Suprapubic skin (tissue), 4 donors: ENCODE measurements at regions not wholly inside any gene's neighbourhood (a gene's known extent, or its start where the extent isn't known, plus 50 kb on each side); places are given as distances from the start of the nearest gene placed in this dataset.

Source experiments
- DNase-seq, 2 donors: peaks; one replicate each; pipeline ENCODE4 v3.0.0-alpha.2; 2019; ENCODE audit warnings: low spot score in 2 of 2
- H3K27ac ChIP-seq: fragments of 200-600 bp; sonication (generic); one replicate; pipeline ENCODE4 v1.5.1; 2019
- H3K27me3 ChIP-seq: fragments of 200-600 bp; sonication (generic); one replicate; pipeline ENCODE4 v1.5.1; 2019
- H3K36me3 ChIP-seq: fragments of 200-600 bp; sonication (generic); one replicate; pipeline ENCODE4 v1.5.1; 2019
- H3K4me1 ChIP-seq: fragments of 200-600 bp; sonication (generic); one replicate; pipeline ENCODE4 v1.5.1; 2019
- H3K4me3 ChIP-seq: fragments of 200-600 bp; sonication (generic); one replicate; pipeline ENCODE4 v1.5.1; 2019; ENCODE audit warnings: mild to moderate bottlenecking
- H3K9me3 ChIP-seq: fragments of 200-600 bp; sonication (generic); one replicate; pipeline ENCODE4 v1.5.1; 2019
- CTCF ChIP-seq, 2 donors: fragments of 200-600 bp in 1 of 2; fragments of 450-650 bp in 1 of 2; sonication (generic) in 1 of 2; IDR thresholded peaks; one replicate each; pipeline ENCODE4 v1.5.1; 2016 to 2019; ENCODE audit warnings: antibody characterized with exemption in 2 of 2, mild to moderate bottlenecking in 1 of 2, moderate library complexity in 1 of 2
- EP300 ChIP-seq: sonication (generic); formaldehyde crosslinking; IDR thresholded peaks from one replicate; pipeline ENCODE4 v1.6.1; 2017; ENCODE audit warnings: antibody characterized with exemption
- POLR2A ChIP-seq, 2 donors: fragments of 450-650 bp; IDR thresholded peaks; one replicate each; pipeline ENCODE4 v1.6.1; 2017; ENCODE audit warnings: antibody characterized with exemption in 2 of 2, mild to moderate bottlenecking in 2 of 2, moderate library complexity in 2 of 2
- POLR2AphosphoS5 ChIP-seq, 3 donors: sonication (generic); formaldehyde crosslinking; IDR thresholded peaks; one replicate each; pipeline ENCODE4 v1.6.1; 2017; ENCODE audit warnings: antibody characterized with exemption in 3 of 3
- WGBS: methylation state at CpG from one replicate; pipeline ENCODE4 v1.1.5; 2018; 5-methylcytosine and 5-hydroxymethylcytosine counted together

- DNase-seq, result no peak
- no peak overlapping the region for H3K4me3 ChIP-seq
- no peaks in the 10 kb centered on the region for H3K27me3 ChIP-seq
- H3K36me3 ChIP-seq, result no peaks in the 10 kb centered on the region
- 91% methylated on average over 2 of the region's 2 CpGs for WGBS
- no peaks in the 10 kb centered on the region for H3K4me1 ChIP-seq
- no peaks in the 10 kb centered on the region for H3K9me3 ChIP-seq
- TF ChIP-seq CTCF (IDR thresholded peaks at IDR 0.05) (no peak), EP300 (no peak), POLR2A (IDR thresholded peaks at IDR 0.05) (no peak), POLR2AphosphoS5 (IDR thresholded peaks at IDR 0.05) (no peak)
- H3K27ac ChIP-seq, result no peak overlapping the region
Measured at GRCh38 chr5:58284886-58285285, 175.0 kb downstream of the PLK2 start.

GRCh38 chr5:58281189-58281588, 178.7 kb downstream of the PLK2 start:
- Histone ChIP-seq H3K4me3 (no peak overlapping the region), H3K4me1 (no peaks in the 10 kb centered on the region), H3K27ac (no peak overlapping the region), H3K9me3 (no peaks in the 10 kb centered on the region), H3K27me3 (no peaks in the 10 kb centered on the region), H3K36me3 (no peaks in the 10 kb centered on the region)
- no peak for TF ChIP-seq EP300
- no peak for TF ChIP-seq POLR2AphosphoS5 (IDR thresholded peaks at IDR 0.05)
- no peak for TF ChIP-seq CTCF (IDR thresholded peaks at IDR 0.05)
- no peak for TF ChIP-seq POLR2A (IDR thresholded peaks at IDR 0.05)
- DNase-seq, result no peak
- 51% methylated on average over 2 of the region's 2 CpGs for WGBS

- H3K27ac ChIP-seq, result no peak overlapping the region
- no peaks in the 10 kb centered on the region for H3K27me3 ChIP-seq
- no peaks in the 10 kb centered on the region for H3K9me3 ChIP-seq
- no peaks in the 10 kb centered on the region for H3K4me1 ChIP-seq
- 89% methylated on average over 1 of the region's 1 CpG for WGBS
- no peaks in the 10 kb centered on the region for H3K36me3 ChIP-seq
- H3K4me3 ChIP-seq, result no peak overlapping the region
- no peak for TF ChIP-seq POLR2A (IDR thresholded peaks at IDR 0.05)
- TF ChIP-seq CTCF (IDR thresholded peaks at IDR 0.05), result no peak
- TF ChIP-seq EP300, result no peak
- TF ChIP-seq POLR2AphosphoS5 (IDR thresholded peaks at IDR 0.05), result no peak
- no peak for DNase-seq
Measured at GRCh38 chr5:58279259-58279658, 180.6 kb downstream of the PLK2 start.

DNA sequence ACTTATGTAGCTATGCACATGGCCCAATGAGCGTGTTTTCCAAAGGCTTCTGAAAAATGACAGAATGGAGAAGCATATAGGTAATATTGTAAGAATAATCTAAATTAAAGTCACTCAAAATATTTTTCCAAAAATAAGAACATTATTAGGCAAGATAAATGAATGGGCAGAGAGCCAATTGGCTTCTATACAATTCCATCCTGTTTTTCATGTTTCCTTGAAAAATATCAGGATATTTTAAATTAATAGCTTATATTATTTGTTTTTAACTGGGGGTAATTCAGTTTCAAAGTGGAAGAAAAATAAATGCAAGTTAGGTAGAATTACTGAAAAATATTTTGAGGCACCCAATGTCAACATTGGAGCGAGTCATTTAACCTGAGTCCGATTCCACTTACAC, 183.5 kb downstream of the PLK2 start:
- H3K4me1 ChIP-seq, result no peaks in the 10 kb centered on the region
- no peaks in the 10 kb centered on the region for H3K27me3 ChIP-seq
- no peaks in the 10 kb centered on the region for H3K36me3 ChIP-seq
- H3K27ac ChIP-seq, result no peak overlapping the region
- TF ChIP-seq EP300 (no peak), POLR2A (IDR thresholded peaks at IDR 0.05) (no peak), CTCF (IDR thresholded peaks at IDR 0.05) (no peak), POLR2AphosphoS5 (IDR thresholded peaks at IDR 0.05) (no peak)
- H3K9me3 ChIP-seq, result no peaks in the 10 kb centered on the region
- no peak for DNase-seq
- 95% methylated on average over 3 of the region's 3 CpGs for WGBS
- no peak overlapping the region for H3K4me3 ChIP-seq

- no peak for TF ChIP-seq POLR2A (IDR thresholded peaks at IDR 0.05)
- no peak for DNase-seq
- 80% methylated on average over 4 of the region's 4 CpGs for WGBS
- no peaks in the 10 kb centered on the region for H3K9me3 ChIP-seq
- no peak overlapping the region for H3K27ac ChIP-seq
- no peaks in the 10 kb centered on the region for H3K4me1 ChIP-seq
- no peaks in the 10 kb centered on the region for H3K27me3 ChIP-seq
- H3K36me3 ChIP-seq, result no peaks in the 10 kb centered on the region
- H3K4me3 ChIP-seq, result no peak overlapping the region
Measured at GRCh38 chr5:58275516-58275915, 184.4 kb downstream of the PLK2 start.

DNA sequence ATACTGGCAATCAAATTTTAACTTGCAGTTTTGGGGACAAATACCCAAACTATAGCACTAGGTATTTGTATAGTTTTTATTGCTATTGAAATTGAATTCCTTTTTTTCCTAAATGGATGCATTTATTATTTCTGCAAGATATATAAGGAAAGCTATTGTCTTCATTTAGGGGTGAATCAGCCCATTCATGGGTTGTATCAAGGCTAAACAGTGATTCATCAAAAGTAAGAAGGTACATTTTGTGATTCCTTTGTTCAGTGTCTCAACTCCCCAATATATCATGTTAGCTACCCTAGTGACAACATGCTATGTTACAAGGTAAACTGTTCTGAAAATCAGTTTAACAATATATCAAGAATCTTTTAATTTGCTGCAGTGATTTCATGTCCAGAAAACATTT, 185.7 kb downstream of the PLK2 start:
- Histone ChIP-seq H3K4me1 (no peaks in the 10 kb centered on the region), H3K4me3 (no peak overlapping the region), H3K36me3 (no peaks in the 10 kb centered on the region), H3K27ac (no peak overlapping the region), H3K9me3 (no peaks in the 10 kb centered on the region), H3K27me3 (no peaks in the 10 kb centered on the region)
- DNase-seq, result no peak
- TF ChIP-seq CTCF (IDR thresholded peaks at IDR 0.05), result no peak
- TF ChIP-seq POLR2AphosphoS5 (IDR thresholded peaks at IDR 0.05), result no peak
- TF ChIP-seq POLR2A (IDR thresholded peaks at IDR 0.05), result no peak
- no peak for TF ChIP-seq EP300
